ENCODE measurements at regions not wholly inside any gene's neighbourhood (a gene's known extent, or its start where the extent isn't known, plus 50 kb on each side); places are given as distances from the start of the nearest gene placed in this dataset.

DNA sequence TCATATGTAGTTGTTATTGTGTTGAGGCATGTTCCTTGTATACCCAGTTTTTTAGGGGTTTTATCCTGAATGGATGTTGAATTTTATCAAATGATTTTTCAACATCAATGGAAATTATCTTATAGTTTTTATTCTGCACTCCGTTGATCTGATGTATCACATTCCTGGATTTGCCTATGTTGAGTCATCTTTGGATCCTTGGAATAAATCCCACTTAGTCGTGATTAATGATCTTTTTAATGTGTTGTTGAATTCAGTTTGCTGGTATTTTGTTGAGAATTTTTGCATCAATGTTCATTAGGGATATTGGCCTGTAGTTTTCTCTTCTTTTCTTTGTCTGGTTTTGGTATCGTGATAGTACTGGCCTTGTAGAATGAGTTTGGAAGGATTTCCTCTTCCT lies 648.6 kb upstream of the GRM3 start:
- H3K4me1 ChIP-seq = no peaks in the 10 kb centered on the region
- H3K27ac ChIP-seq = no peak overlapping the region
- intact Hi-C loops (cut with DNase I) = no loop called here
- WGBS, 2 donors = 47 to 57% methylated on average over 3 of the region's 3 CpGs
- TF ChIP-seq, protein P1, sequence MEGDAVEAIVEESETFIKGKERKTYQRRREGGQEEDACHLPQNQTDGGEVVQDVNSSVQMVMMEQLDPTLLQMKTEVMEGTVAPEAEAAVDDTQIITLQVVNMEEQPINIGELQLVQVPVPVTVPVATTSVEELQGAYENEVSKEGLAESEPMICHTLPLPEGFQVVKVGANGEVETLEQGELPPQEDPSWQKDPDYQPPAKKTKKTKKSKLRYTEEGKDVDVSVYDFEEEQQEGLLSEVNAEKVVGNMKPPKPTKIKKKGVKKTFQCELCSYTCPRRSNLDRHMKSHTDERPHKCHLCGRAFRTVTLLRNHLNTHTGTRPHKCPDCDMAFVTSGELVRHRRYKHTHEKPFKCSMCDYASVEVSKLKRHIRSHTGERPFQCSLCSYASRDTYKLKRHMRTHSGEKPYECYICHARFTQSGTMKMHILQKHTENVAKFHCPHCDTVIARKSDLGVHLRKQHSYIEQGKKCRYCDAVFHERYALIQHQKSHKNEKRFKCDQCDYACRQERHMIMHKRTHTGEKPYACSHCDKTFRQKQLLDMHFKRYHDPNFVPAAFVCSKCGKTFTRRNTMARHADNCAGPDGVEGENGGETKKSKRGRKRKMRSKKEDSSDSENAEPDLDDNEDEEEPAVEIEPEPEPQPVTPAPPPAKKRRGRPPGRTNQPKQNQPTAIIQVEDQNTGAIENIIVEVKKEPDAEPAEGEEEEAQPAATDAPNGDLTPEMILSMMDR (IDR thresholded peaks at IDR 0.05) = no peak
- TF ChIP-seq POLR2A (IDR thresholded peaks at IDR 0.05) = no peak
- H3K9me3 ChIP-seq = peaks cover 0 to 7% (median 5%) of the 10 kb centered on the region in 3 donors
- no peaks in the 10 kb centered on the region for H3K27me3 ChIP-seq
- H3K36me3 ChIP-seq = no peaks in the 10 kb centered on the region
- DNase-seq = no peak
- H3K4me3 ChIP-seq = no peak overlapping the region

DNA sequence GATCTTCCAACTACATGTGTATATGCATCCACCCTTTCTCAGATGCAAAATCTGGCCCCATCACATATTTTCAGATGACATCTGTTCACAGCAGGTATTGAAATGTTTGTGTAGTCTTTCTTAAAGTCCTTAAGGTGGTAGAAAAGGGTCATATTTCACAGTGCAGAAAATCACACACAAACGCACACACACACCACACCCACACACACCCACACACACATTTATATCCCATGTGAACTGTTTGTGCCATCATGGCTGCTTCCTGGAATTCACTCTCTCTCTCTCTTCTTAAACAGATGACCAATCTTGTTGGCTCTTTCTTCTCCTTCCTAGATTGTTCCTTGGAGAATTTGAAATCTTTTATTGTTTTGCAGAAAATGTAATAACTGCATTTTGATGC lies 663.0 kb upstream of the GRM3 start:
- intact Hi-C loops (cut with DNase I) = no loop called here
- TF ChIP-seq, protein P1 (IDR thresholded peaks at IDR 0.05) = no peak
- no peak for TF ChIP-seq POLR2A (IDR thresholded peaks at IDR 0.05)
- WGBS, 2 donors = 17 to 36% methylated on average over 1 of the region's 1 CpG
- Histone ChIP-seq H3K4me3 (no peak overlapping the region), H3K27me3 (no peaks in the 10 kb centered on the region), H3K27ac (no peak overlapping the region), H3K4me1 (no peaks in the 10 kb centered on the region), H3K36me3 (no peaks in the 10 kb centered on the region), H3K9me3 (no peaks in the 10 kb centered on the region)
- DNase-seq = no peak

DNA sequence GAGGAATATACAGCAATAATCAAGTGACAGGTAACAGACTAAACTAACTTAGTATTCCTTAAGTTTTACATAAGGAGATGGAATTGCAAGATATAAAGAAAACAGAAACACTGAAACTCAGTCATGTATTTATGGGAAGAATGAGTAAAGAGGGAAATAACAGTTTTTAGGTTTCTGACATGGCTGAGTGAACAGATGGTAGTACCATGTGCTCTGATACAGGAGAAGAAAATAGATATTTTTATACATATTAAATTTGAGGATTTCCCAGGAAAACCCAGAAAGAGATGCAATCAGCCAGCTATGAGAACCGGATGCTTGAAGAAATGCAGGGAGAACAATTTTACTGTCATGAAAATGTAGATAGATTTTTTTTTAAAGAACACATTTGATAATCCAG lies 669.5 kb upstream of the GRM3 start:
- H3K27me3 ChIP-seq = no peaks in the 10 kb centered on the region
- H3K36me3 ChIP-seq = no peaks in the 10 kb centered on the region
- H3K27ac ChIP-seq = no peak overlapping the region
- no peak for DNase-seq
- no peaks in the 10 kb centered on the region for H3K4me1 ChIP-seq
- H3K9me3 ChIP-seq = peaks cover 0 to 9% (median 0%) of the 10 kb centered on the region in 3 donors
- TF ChIP-seq, protein P1 (IDR thresholded peaks at IDR 0.05) = no peak
- no peak for TF ChIP-seq POLR2A (IDR thresholded peaks at IDR 0.05)
- intact Hi-C loops (cut with DNase I) = no loop called here
- no peak overlapping the region for H3K4me3 ChIP-seq
- 50 to 69% methylated on average over 1 of the region's 1 CpG for WGBS, 2 donors

DNA sequence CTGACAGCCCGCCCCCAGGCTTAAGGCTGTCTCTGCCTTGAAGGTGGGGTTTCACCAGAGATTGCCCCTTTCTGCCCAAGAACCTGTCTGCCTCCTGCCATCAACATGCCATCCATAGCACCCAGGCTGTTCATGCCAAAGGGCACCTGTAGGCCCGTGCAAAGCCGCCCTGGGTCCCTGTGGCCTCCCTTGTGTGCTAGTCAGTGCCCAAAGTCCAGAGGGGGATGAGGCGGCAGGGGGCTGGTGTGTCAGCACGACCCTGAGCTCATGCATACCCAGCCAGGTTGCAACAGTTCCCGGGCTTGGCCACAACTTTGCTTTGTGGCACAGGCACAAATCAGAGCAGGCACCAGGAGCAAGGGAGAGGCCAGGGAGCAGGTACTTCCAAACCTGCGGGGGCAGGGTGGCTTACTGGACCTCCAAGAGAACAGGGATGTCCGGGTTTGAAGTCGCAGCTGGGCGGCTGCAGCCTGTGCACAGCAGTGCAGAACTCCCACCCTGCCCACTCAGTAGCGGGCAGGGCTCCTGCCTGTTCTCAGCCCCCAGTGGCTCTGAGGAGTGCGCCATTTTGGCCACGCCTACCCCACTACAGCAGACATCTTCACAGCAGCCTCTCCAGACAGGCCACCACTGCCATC lies 671.1 kb upstream of the GRM3 start:
- Histone ChIP-seq H3K27ac (no peak overlapping the region), H3K4me1 (no peaks in the 10 kb centered on the region), H3K36me3 (no peaks in the 10 kb centered on the region), H3K4me3 (no peak overlapping the region), H3K9me3 (peaks cover 0 to 9% (median 0%) of the 10 kb centered on the region in 3 donors), H3K27me3 (no peaks in the 10 kb centered on the region)
- TF ChIP-seq, protein P1 (IDR thresholded peaks at IDR 0.05) = no peak
- no peak for TF ChIP-seq POLR2A (IDR thresholded peaks at IDR 0.05)
- intact Hi-C loops (cut with DNase I) = no loop called here
- WGBS, 2 donors = 91 to 96% methylated on average over 4 to 6 of the region's 13 CpGs
- DNase-seq = no peak

GRCh38 chr7:85954961-85955360 lies 688.7 kb upstream of the GRM3 start:
- Histone ChIP-seq H3K9me3 (peaks cover 0 to 11% (median 0%) of the 10 kb centered on the region in 3 donors), H3K4me1 (no peaks in the 10 kb centered on the region), H3K27me3 (no peaks in the 10 kb centered on the region), H3K36me3 (no peaks in the 10 kb centered on the region), H3K27ac (no peak overlapping the region), H3K4me3 (no peak overlapping the region)
- intact Hi-C loops (cut with DNase I) = no loop called here
- 37 to 49% methylated on average over 3 of the region's 3 CpGs for WGBS, 2 donors
- no peak for TF ChIP-seq POLR2A (IDR thresholded peaks at IDR 0.05)
- TF ChIP-seq, protein P1 (IDR thresholded peaks at IDR 0.05) = no peak
- DNase-seq = no peak

Data from esophagus squamous epithelium (tissue), 5 donors.